ENCODE measurements at regions not wholly inside any gene's neighbourhood (a gene's known extent, or its start where the extent isn't known, plus 50 kb on each side); places are given as distances from the start of the nearest gene placed in this dataset.
"Not testable (repeated sequence)": the region's sequence is repeated elsewhere in the genome, so short reads cannot be mapped to it uniquely, and the experiment has no call there.

- TF ChIP-seq CTCF (conservative IDR thresholded peaks at IDR 0.05 in 1 of 2, IDR thresholded peaks at IDR 0.05 in 1 of 2; ENCODE audit: low read depth in 1 of 2, low read length in 2 of 2) (no peak), EZH2 (IDR thresholded peaks at IDR 0.05; ENCODE audit: low read length, missing control alignments) (no peak)
- no peak for DNase-seq (ENCODE audit: low read depth in 2 of 2)
- Histone ChIP-seq H2AFZ (ENCODE audit: low read length) (no peak overlapping the region), H3K9me3 (ENCODE audit: control insufficient read depth, insufficient read depth, low read depth, low read length) (no peaks in the 10 kb centered on the region), H3K4me2 (ENCODE audit: extremely low read depth, insufficient read depth, low read length) (no peak overlapping the region), H3K27me3 (ENCODE audit: control insufficient read depth, insufficient read depth, low read length) (no peaks in the 10 kb centered on the region), H3K79me2 (ENCODE audit: control insufficient read depth, insufficient read depth, low read length) (no peaks in the 10 kb centered on the region), H3K4me1 (ENCODE audit: control insufficient read depth, extremely low read depth, insufficient read depth, low read length) (no peaks in the 10 kb centered on the region), H3K27ac (ENCODE audit: insufficient read depth, low read length) (no peak overlapping the region), H4K20me1 (ENCODE audit: control insufficient read depth, extremely low read depth, insufficient read depth, low read length) (no peaks in the 10 kb centered on the region), H3K36me3 (ENCODE audit: control insufficient read depth, insufficient read depth, low read length) (no peaks in the 10 kb centered on the region), H3K9ac (ENCODE audit: insufficient read depth, low read length) (no peak overlapping the region), H3K4me3 (replicated peaks in 1 of 4; ENCODE audit: control extremely low read depth in 1 of 4, insufficient read depth in 1 of 4, low read depth in 3 of 4, low read length in 4 of 4) (no peak overlapping the region)
These were observed 59.7 kb upstream of the MEX3C start for GRCh38 chr18:51257150-51257549.

- DNase-seq (ENCODE audit: low read depth in 2 of 2) = no peak
- H3K4me2 ChIP-seq (ENCODE audit: extremely low read depth, insufficient read depth, low read length) = no peak overlapping the region
- no peaks in the 10 kb centered on the region for H3K27me3 ChIP-seq (ENCODE audit: control insufficient read depth, insufficient read depth, low read length)
- no peak overlapping the region for H3K27ac ChIP-seq (ENCODE audit: insufficient read depth, low read length)
- H3K9ac ChIP-seq (ENCODE audit: insufficient read depth, low read length) = no peak overlapping the region
- no peaks in the 10 kb centered on the region for H4K20me1 ChIP-seq (ENCODE audit: control insufficient read depth, extremely low read depth, insufficient read depth, low read length)
- no peaks in the 10 kb centered on the region for H3K4me1 ChIP-seq (ENCODE audit: control insufficient read depth, extremely low read depth, insufficient read depth, low read length)
- no peak overlapping the region for H3K4me3 ChIP-seq (replicated peaks in 1 of 4; ENCODE audit: control extremely low read depth in 1 of 4, insufficient read depth in 1 of 4, low read depth in 3 of 4, low read length in 4 of 4)
- H3K36me3 ChIP-seq (ENCODE audit: control insufficient read depth, insufficient read depth, low read length) = no peaks in the 10 kb centered on the region
- no peaks in the 10 kb centered on the region for H3K79me2 ChIP-seq (ENCODE audit: control insufficient read depth, insufficient read depth, low read length)
- H3K9me3 ChIP-seq (ENCODE audit: control insufficient read depth, insufficient read depth, low read depth, low read length) = no peaks in the 10 kb centered on the region
- H2AFZ ChIP-seq (ENCODE audit: low read length) = no peak overlapping the region
- TF ChIP-seq CTCF (conservative IDR thresholded peaks at IDR 0.05 in 1 of 2, IDR thresholded peaks at IDR 0.05 in 1 of 2; ENCODE audit: low read depth in 1 of 2, low read length in 2 of 2) = no peak
- no peak for TF ChIP-seq EZH2 (IDR thresholded peaks at IDR 0.05; ENCODE audit: low read length, missing control alignments)
These were observed 62.6 kb upstream of the MEX3C start for GRCh38 chr18:51260118-51260517.

GRCh38 chr18:51266077-51266476 lies 68.6 kb upstream of the MEX3C start:
- H3K36me3 ChIP-seq (ENCODE audit: control insufficient read depth, insufficient read depth, low read length); H3K27ac ChIP-seq (ENCODE audit: insufficient read depth, low read length); H3K9ac ChIP-seq (ENCODE audit: insufficient read depth, low read length); H3K79me2 ChIP-seq (ENCODE audit: control insufficient read depth, insufficient read depth, low read length); H4K20me1 ChIP-seq (ENCODE audit: control insufficient read depth, extremely low read depth, insufficient read depth, low read length); H3K9me3 ChIP-seq (ENCODE audit: control insufficient read depth, insufficient read depth, low read depth, low read length); H3K4me1 ChIP-seq (ENCODE audit: control insufficient read depth, extremely low read depth, insufficient read depth, low read length); DNase-seq (ENCODE audit: low read depth in 2 of 2); H3K27me3 ChIP-seq (ENCODE audit: control insufficient read depth, insufficient read depth, low read length); H3K4me3 ChIP-seq (replicated peaks in 1 of 4; ENCODE audit: control extremely low read depth in 1 of 4, insufficient read depth in 1 of 4, low read depth in 3 of 4, low read length in 4 of 4); H2AFZ ChIP-seq (ENCODE audit: low read length); H3K4me2 ChIP-seq (ENCODE audit: extremely low read depth, insufficient read depth, low read length): not testable (repeated sequence)

GRCh38 chr18:51266773-51267172 lies 69.3 kb upstream of the MEX3C start:
- no peak overlapping the region for H3K4me3 ChIP-seq (replicated peaks in 1 of 4; ENCODE audit: control extremely low read depth in 1 of 4, insufficient read depth in 1 of 4, low read depth in 3 of 4, low read length in 4 of 4)
- TF ChIP-seq EZH2 (IDR thresholded peaks at IDR 0.05; ENCODE audit: low read length, missing control alignments) = no peak
- no peak for TF ChIP-seq CTCF (conservative IDR thresholded peaks at IDR 0.05 in 1 of 2, IDR thresholded peaks at IDR 0.05 in 1 of 2; ENCODE audit: low read depth in 1 of 2, low read length in 2 of 2)
- no peak overlapping the region for H3K27ac ChIP-seq (ENCODE audit: insufficient read depth, low read length)
- H3K36me3 ChIP-seq (ENCODE audit: control insufficient read depth, insufficient read depth, low read length) = no peaks in the 10 kb centered on the region
- H3K4me2 ChIP-seq (ENCODE audit: extremely low read depth, insufficient read depth, low read length) = no peak overlapping the region
- no peaks in the 10 kb centered on the region for H3K4me1 ChIP-seq (ENCODE audit: control insufficient read depth, extremely low read depth, insufficient read depth, low read length)
- DNase-seq (ENCODE audit: low read depth in 2 of 2) = no peak
- no peaks in the 10 kb centered on the region for H4K20me1 ChIP-seq (ENCODE audit: control insufficient read depth, extremely low read depth, insufficient read depth, low read length)
- H3K27me3 ChIP-seq (ENCODE audit: control insufficient read depth, insufficient read depth, low read length) = no peaks in the 10 kb centered on the region
- no peak overlapping the region for H3K9ac ChIP-seq (ENCODE audit: insufficient read depth, low read length)
- no peaks in the 10 kb centered on the region for H3K9me3 ChIP-seq (ENCODE audit: control insufficient read depth, insufficient read depth, low read depth, low read length)
- H3K79me2 ChIP-seq (ENCODE audit: control insufficient read depth, insufficient read depth, low read length) = no peaks in the 10 kb centered on the region
- H2AFZ ChIP-seq (ENCODE audit: low read length) = no peak overlapping the region

Measured in fibroblast of lung (primary cell).